ENCODE measurements at regions not wholly inside any gene's neighbourhood (a gene's known extent, or its start where the extent isn't known, plus 50 kb on each side); places are given as distances from the start of the nearest gene placed in this dataset.

- no peak for DNase-seq (ENCODE audit: low read depth, low spot score)
These were observed 562.1 kb upstream of the KLHL29 start for GRCh38 chr2:22822835-22823234.

- no peak for DNase-seq (ENCODE audit: low read depth, low spot score)
These were observed 560.4 kb upstream of the KLHL29 start for GRCh38 chr2:22824618-22825017.

DNA sequence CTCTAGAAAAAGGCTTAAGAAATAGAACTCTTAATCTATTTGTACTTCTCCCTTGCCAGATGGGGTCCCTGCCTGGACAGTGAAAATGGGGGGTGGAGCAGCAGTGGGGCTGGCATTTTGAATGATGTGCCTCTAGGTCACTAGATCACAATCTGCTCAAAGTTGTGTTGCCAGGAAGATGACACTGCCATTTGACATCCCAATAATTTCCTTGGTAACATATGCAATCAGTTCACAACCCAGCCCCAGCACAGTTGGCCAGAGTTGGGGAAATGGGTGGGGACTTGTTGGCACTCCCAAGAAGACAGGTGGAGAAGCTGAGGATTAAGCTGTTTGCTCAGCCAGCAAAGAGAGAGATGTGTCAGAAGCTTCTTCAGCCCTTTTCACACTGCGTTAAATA is 558.3 kb upstream of the KLHL29 start:
- no peak for DNase-seq (ENCODE audit: low read depth, low spot score)

- DNase-seq (ENCODE audit: low read depth, low spot score): no peak
These were observed 555.2 kb upstream of the KLHL29 start for GRCh38 chr2:22829791-22830190.

- DNase-seq (ENCODE audit: low read depth, low spot score): no peak
These were observed 552.8 kb upstream of the KLHL29 start for GRCh38 chr2:22832196-22832595.

GRCh38 chr2:22838461-22838860 is 546.5 kb upstream of the KLHL29 start:
- DNase-seq (ENCODE audit: low read depth, low spot score): no peak

DNA sequence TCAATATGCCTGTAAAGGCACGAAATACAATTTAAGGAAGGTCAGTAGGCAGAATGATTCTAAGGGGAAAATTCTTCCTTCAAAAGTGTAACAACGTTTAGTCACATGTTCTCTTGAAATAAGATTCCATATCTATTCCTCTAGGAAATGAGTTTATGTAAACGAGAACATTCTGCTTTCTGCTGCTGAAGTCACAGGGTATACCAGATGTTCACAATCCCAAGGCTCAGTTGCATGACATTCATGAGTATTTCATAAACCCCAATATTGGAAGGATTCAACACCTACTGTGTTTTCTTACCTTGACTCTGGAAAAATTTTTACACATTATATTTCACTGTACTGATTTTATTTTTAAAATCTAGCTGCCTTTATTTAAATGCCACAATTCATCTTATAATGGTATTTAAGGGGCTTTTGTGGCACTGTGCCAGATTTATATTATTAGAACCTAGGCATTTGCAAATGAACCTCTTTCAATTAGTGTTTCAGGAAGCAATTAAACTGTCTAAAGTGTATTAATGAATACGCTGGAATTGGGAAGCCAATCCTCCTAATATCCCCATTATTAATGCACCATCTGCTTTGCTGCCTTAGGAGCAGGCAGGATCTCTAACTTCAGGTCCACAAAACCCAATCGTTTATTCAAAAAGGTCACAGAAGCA is 542.6 kb upstream of the KLHL29 start:
- no peak for DNase-seq (ENCODE audit: low read depth, low spot score)

DNA sequence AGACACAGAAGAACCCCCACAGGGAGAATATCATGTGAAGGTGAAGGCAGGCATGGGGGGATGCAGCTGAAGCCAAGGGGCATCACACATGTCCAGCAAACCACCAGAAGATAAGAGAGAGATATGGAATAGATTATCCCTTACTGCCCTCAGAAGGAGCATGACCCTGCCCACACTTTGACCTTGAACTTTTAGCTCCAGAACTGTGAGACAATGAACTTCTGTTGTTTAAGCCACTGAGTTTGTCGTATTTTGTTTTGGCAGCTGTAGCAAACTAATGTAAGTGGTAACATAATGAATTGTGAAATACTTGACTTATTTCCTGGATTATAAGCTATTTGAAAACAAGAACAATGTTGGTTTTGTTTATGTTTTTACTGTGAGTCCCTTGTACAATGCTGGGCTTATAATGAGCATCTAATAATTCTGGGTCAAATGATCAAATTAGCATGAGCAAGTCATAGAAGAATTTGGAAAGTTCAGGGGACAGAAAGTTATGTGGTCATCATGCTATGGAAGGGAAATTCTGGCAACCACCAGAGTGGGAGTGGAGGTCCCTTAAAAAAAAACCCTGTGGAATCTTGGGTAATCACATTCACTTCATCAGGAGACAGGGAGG is 541.0 kb upstream of the KLHL29 start:
- DNase-seq (ENCODE audit: low read depth, low spot score): no peak

GRCh38 chr2:22850310-22850709 is 534.7 kb upstream of the KLHL29 start:
- DNase-seq (ENCODE audit: low read depth, low spot score): no peak

DNA sequence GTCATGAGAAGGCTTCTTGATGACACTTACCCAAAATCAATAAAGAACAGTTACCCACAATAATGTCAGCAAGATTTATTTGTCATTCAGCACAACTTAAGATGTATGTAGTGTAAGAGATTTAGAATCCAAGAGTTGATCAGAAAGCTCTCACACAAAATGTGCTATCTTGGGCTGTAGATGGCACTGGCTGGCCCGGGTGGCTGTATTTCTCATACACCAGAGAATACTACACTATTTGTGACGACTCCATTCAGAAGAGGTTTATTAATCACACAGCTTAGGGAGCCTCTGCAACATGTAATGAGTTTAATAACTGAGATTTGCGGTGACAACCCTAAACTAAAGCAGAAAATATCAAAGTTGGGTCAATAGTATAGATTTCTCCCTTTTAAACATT is 530.4 kb upstream of the KLHL29 start:
- no peak for DNase-seq (ENCODE audit: low read depth, low spot score)

DNA sequence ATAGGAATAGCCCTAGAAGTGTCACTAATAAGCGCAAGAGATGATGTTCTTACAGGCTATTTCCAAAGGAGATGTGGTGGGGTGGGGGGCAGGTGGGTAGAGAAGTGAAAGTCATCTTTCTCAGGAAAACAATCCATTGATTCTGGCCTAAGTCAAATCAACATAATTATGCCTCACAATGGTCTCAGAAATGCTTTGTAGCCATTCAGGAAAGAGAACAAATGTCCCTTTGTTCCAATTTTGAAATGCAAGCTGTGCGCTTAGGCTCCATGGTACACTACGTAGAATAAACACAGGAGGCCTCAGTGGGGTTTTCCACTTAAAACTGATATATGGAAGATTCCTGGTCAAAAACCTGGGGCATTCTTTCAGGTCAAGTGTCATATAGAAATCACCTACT is 529.9 kb upstream of the KLHL29 start:
- DNase-seq (ENCODE audit: low read depth, low spot score): no peak

DNA sequence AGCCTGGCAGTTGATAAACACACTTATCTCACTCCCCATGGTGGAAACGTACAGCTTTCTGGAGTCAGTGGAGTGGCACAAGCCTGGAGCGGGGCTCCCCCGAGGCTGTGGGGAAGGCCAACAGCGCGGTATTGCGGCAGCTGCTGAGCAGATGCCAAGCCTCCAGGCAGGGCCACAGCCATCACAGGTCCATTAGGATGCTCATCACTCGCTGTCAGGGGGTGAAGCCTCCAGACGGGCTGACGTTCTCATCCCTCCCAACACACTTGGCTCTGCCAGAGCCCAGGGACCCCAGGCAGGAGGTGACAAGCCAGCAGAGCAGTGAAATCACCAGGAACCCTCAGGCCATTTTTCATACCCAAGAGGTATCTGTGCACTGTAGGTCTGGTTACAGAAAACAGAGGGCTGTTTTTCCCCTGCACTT is 529.2 kb upstream of the KLHL29 start:
- no peak for DNase-seq (ENCODE audit: low read depth, low spot score)

- DNase-seq (ENCODE audit: low read depth, low spot score): no peak
These were observed 517.0 kb upstream of the KLHL29 start for GRCh38 chr2:22867973-22868372.

GRCh38 chr2:22878121-22878520 is 506.9 kb upstream of the KLHL29 start:
- DNase-seq (ENCODE audit: low read depth, low spot score): no peak

DNA sequence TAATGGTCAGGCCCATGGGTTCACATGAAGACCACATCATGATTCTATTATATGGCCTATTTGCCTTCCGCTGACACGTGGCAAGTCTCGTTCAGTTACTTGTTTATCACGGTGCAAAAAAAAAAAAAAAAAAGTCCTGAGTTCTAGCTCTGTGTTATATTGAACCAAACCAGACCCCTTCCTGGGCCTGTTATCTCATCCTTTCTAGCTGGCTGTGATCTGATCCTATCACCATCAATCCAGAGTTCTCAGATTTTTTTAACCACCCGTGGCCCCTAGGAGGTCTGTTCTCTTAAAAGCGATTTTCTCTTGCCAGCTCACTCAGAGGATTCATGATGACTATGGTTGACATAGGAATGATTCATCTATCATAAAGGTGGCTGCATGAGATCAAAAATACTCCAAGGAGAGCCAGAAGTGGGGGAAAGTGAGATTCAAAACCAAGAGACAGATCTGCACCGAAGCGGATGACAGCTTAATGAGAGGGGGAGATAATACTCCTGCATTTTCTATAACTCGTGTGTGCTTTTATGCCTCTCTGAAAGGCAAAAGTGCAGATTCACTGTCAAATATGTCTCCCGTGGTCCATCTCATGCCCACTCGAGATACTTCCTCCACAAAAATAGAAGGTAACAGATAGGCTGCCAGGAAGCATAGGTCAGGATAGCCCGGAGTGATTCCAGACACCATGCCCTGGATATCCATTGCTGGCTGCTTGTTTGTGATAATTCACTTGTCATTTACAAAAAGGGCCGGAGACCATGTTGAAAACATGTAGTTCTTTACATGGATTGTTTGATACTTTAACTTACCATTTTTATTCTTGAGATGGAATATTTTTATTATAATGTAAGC is 505.7 kb upstream of the KLHL29 start:
- DNase-seq (ENCODE audit: low read depth, low spot score): no peak

DNA sequence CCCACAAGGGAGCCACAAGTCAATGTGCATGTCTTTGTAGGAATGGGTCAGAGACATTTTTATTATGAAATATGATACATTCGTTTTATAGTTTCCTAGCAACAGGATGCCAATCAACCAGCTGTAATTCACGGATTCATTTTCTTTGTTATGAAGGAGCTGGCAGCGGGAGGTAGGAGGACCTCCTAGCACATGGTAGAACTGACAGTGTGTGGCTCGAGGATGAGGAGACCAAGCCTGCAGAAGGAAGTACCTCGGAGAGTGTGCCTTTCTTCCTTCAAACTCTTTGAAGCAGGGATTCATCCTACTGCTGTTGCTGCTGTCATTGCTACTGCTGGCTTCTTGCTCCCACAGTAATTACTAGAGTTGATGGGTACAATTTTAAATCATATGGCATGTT is 504.8 kb upstream of the KLHL29 start:
- no peak for DNase-seq (ENCODE audit: low read depth, low spot score)

DNA sequence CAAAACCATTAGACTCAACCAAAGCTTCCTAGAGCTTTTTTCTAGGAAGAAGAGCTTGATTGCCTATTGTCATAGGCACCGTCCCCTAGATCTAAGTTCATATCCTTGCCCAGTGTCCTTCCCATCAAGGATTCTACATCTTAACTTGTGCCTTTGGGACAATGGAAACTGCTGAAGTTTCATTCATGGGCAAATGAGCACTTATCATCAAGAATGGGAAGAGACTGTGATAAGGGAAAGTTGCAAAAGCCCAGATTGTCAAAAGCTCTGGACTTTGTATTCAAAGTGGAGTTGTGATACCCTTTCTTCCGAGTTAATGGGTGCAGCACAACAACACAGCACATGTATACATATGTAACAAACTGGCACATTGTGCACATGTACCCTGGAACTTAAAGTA is 503.0 kb upstream of the KLHL29 start:
- no peak for DNase-seq (ENCODE audit: low read depth, low spot score)

- no peak for DNase-seq (ENCODE audit: low read depth, low spot score)
These were observed 502.3 kb upstream of the KLHL29 start for GRCh38 chr2:22882643-22883042.

DNA sequence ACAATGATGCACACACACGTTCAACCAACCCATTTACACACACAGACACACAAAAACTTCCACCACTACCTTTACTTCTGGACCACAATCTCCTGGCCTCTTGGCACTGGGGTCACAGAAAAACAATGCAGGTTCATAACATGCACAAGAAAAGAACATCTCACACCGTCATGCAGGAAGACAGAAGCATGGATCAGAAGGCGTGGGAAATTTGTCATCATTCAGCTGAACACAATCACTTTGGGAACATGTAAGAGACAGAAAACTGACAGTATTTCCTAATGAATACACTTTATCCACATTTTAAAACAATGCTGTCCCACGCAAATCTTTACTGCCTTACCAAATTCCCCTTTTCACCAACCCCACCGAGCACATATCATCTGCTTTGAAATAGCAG is 501.9 kb upstream of the KLHL29 start:
- no peak for DNase-seq (ENCODE audit: low read depth, low spot score)

- no peak for DNase-seq (ENCODE audit: low read depth, low spot score)
These were observed 499.7 kb upstream of the KLHL29 start for GRCh38 chr2:22885245-22885644.

DNA sequence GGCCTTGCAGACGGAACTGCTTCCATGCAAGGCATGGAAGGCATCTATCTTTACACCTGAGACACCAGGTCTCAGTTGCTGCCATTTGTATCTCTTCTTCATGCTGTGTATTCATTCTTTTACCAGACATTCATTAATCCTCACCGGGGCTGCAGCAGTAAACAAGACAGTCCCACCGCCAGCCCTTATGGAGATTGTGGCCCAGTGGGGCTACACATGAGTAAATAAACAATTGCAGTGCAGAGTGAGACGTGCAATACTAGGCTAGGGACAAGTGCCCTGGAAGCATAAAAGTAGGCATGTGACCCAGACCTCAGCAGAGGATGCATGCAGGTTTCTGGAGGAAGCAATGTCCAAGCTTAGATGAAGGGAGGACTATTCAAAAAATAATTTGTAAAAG is 497.6 kb upstream of the KLHL29 start:
- no peak for DNase-seq (ENCODE audit: low read depth, low spot score)

GRCh38 chr2:22887845-22888244 is 497.1 kb upstream of the KLHL29 start:
- no peak for DNase-seq (ENCODE audit: low read depth, low spot score)

DNA sequence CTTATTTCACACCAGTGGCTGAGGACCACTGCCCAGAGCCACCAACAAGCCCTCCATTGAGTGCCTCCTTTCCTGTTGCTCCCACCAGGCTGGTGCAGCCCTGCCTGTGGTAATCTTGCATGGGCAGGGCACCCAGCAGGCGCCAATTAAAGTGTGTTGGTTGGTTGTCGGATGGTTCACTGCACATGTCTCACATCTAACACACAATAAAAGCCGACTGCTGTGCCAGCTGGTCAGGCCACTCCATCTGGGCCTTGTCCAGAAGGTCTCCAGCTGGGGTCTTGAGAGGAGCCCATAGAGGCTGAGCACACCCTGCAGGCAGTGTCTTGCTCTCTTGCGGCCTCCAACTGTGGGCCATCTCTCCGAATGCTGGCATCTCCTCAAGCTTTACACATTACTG is 494.8 kb upstream of the KLHL29 start:
- DNase-seq (ENCODE audit: low read depth, low spot score): no peak

Data from astrocyte of the hippocampus (primary cell).